CD4-positive, alpha-beta T cell treated with Interleukin-17A for 4 hours (primary cell): ENCODE measurements at regions not wholly inside any gene's neighbourhood (a gene's known extent, or its start where the extent isn't known, plus 50 kb on each side); places are given as distances from the start of the nearest gene placed in this dataset.

Experiments used
- DNase-seq: peaks from one replicate; pipeline ENCODE4 v3.0.0-alpha.2; 2020; ENCODE audit warnings: mixed read lengths

DNA sequence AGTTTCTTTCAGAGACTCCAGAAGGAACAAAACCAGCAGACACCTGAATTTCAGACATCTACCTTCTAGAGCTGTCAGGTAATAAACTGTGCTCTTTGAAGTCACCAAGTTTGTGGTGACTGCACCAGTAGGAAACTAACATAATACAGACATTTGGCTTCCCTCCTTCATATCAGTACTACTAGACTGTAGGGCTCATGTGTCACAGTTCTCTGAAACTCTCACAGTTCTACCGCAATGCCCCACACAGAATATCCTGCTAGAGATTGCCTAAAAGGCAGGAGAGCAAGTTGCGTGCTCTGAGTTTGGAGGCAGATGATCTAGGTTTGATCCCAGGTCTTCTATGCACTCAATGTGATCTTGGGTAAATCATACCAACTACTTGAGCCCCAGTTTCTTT is 205.0 kb upstream of the LRFN2 start:
- DNase-seq = no peak

DNA sequence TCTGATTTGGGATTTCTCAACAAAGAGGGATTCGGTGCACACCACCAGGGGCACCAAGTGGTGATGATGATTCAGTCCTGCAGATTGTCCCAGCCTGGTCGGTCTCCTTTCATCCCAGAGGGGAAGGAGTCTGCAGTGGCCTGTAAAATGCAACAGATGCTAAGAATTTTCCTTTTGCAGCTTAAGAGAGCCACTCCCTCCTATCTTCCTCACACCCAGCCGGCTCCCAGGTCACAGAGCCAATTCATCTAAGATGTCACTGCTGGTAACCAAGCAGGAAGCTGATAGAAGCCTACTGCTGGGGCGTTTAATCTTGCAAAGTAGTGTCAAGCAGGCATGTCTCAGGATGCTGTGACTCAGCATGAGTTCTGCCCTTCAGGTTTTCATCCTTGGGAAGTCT is 203.8 kb upstream of the LRFN2 start:
- DNase-seq = no peak

DNA sequence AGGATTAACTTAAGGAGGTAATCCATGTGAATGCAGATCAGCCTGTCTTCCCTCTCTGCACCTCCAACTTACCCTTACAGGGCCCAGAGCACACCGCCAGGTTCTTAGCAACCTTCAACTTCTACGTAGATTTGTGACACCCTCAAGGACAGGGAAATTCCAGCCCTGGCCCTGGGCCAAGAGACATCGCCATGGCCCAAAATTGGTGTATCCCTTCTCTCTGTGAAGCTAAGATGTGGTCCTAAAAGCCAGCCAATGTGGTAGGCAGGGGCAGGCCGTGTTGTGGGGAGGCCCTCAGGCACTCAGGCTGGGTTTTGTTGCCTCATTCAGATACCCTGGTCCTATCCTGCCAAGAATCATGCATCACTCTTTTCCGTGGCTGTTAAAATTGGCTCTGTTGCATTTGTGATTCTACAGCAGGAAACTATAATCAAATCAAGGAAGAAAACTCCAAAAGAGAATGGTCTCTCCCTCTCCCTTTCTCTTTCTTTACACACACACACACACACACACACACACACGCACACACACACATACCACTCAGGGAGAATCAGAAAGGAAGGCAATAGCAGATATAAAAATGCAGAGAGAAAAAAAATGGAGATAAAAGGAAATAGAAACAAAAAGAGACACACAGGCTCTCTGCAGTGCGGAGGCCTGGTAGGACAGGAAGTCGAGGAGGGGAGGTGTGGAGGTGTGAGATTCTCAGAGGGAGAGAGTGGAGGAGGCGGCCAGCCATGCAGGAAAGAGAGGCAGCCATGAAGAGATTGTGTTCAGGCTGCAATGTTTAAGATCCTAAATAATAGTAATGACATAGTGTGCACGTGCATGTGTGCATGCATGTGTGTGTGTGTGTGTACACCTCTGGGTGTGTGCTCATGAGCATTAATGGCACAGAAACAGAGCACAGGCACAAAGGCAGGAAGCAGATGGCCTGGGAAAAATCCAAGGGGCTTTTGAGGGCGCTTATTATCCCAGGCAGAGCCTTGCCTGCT is 201.8 kb upstream of the LRFN2 start:
- DNase-seq = peak; percentile 35

DNA sequence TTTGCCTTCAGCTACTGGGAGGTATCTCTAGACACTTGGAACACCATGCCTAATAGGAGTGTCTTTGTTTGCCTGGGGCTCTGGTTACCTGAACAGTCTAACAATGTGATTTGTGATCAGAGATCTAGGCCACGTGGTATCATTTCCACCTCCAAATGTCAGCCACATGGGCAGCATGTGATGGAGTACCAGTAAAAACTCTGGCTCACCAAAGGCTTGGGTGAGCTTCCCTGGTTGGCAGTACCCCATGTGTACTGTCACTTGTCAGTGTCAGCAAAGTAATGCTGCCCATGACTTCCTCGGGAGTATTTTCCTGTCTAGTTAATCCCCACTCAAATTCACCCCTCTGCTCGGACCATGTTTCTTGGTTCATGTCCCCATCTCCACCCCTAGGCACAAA is 195.2 kb upstream of the LRFN2 start:
- no peak for DNase-seq

DNA sequence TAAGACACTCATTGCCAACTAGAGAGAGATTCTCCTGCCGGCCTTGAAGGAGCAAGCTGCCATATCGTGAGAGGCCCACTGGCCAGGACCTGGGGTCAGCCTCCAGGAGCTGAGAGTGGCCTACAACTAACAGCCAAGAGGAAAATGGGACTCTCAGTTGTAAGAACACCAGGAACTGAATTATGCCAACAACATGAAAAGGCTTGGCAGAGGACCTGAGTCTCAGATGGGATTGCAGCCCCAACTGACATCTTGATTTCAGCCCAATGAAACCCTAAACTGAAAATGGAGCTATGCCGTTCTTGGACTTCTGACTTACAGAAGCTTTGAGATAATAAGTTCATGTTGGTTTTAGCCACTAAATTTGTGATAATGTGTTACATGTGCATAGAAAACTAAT is 193.5 kb upstream of the LRFN2 start:
- DNase-seq = no peak

DNA sequence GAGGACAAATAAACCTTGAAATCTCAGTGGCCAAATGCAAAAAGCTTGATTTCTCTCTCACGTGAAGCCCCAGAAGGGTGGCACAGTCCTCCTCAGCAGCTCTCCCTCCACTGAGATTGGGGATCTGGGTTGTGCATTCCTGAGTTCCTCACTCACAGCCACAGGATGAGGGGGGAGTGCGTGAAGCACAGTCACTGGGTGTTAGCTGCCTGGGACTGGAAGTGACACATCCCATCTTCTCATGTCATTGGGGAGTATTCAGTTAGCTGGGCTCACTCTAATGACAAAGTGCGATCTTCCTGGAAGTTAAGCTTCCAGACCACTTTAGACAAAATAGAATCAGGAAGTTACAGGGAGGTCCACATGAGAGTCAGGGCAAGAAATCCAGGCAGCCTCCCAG is 192.2 kb upstream of the LRFN2 start:
- no peak for DNase-seq

DNA sequence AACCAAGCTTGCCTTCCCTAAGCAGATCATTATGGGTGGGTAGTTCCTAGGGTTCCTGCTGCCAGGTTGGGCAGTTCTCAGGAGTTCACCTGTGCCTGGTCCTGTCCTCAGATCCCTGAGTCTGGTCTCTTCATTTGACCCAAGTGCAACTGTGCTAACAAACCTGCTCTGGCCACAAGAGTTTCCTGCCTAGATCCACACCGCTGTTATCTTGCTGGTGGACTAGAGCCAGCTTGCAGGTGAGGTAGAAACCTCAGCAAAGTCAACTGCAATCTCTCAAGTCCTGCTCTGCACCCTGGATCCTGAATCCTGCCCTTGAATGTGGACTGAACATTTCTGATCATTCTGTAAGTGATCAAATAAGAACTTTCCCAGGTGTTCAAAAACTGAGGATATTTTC is 191.8 kb upstream of the LRFN2 start:
- DNase-seq = no peak

DNA sequence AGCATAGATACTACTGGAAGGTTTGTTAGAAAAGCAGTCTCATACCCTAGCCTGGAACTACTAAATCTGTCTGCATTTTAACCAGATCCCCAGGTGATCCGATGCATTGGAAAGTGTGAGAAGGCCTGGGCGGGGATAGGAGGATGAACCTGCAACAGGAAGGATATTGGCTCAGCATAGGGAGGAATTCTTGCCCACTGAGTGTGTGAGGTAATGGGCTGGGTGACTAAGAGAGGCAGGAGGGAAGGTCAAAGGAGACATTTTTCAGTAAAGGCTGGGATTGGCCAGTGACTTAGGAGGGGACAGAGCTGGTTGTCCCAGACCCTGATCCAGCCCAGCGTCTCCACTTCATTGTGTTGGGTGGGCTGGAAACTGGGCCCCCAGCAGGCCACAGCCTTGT is 191.0 kb upstream of the LRFN2 start:
- no peak for DNase-seq

DNA sequence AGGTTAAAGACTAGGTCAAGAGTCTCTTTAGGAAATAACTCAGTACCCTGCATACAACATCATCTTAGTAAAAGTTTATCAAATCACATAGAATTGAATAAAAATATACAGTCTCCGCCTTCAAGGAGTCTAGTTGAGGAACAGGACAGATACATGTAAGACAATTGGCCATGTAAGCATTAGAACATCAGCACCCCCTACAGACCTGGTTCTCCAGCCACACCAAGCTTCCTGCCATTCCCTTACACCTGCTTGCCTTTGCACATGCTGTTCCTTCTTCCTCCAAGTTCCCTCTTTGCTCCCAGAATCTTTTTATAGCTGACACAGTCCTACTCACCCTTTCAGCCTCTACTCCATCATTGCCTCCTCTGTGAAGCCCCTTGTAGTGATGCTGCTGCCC is 187.8 kb upstream of the LRFN2 start:
- no peak for DNase-seq

DNA sequence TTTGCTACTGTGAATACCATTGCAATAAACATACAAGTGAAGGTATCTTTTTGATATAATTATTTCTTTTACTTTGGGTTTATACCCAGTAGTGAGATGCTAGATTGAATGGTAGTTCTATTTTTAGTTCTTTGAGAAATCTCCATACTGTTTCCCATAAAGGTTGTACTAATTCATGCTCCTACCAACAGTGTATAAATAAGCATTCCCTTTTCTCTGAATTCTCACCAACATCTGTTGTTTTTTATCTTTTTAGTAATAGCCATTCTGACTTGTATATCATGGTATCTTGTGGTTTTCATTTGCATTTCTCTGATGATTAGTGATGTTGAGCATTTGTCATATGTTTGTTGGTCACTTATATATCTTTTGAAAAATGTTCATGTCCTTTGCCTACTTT is 183.6 kb upstream of the LRFN2 start:
- DNase-seq = no peak

DNA sequence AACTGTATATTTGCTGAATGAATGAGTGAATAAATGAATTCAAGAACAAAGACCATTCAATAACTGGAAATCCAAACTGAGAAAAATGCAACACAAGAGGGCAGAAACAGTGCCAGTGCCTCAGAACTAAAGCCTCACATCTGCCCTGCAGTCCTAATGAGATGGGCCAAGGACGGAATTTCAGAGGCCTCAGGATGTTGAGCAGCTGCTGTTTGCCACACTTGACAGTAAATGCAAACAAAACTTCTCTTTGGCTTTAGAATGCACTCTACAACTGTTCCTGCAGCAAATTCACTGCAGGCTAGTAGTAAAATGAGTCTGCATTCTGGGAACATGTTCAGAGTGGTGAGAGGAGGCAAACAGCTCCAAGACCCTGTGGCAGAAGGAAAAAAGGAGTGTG is 177.6 kb upstream of the LRFN2 start:
- no peak for DNase-seq

DNA sequence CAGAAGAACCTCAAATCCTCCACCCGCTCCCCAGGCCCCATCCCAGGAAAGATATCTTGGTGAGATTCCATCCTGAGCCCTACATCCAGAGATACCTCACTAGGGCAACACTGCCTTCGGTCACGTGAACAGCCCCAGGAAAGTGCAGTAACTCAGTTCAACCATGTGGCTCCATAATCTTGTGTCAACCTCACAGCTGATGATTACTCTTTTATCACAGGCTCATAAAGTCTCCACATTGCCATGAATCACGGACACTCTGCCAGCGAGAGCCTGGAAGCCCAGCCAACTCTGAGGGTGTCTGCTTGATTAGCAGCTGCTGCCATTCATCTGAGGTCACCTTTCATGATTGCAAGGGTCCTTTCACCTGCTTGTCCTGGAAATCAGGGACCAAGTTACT is 175.8 kb upstream of the LRFN2 start:
- no peak for DNase-seq

DNA sequence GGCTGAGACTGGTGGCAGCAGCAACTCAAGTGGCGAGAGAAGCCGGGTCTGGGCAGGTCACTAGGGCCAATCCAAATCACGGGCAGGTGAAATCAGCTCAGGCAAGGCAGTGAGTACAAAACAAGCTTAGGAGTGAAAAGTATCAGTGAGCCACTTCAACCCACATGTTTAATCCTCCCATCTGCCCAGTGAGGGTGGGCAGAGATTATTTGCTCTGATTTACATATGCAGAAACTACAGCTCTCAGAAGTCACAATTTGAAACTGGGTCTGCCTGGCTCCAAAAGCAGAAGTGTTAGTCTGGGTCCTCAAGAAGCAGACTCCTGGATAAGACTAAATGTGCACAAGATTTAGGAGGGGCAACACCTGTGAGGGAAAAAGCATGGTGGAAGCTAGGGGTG is 173.7 kb upstream of the LRFN2 start:
- DNase-seq = no peak

DNA sequence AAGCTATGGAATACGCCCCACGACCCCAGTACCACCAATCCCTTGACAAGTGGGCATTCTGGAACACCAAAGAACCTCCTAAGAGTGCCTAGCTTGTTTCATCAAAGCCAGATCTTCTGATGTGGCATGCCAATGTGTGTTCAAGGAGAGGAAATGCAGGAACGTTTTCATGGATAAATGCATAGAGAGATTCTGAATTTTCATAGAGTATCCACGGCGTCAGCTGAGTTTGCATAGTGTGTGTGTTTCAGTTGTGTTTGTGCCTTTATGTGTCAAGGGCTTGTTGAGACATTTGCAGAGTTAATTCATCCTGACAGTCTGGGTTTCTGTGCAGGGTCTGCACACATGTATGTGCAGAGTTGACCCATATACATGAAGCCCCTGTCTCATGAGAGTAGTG is 172.7 kb upstream of the LRFN2 start:
- no peak for DNase-seq

DNA sequence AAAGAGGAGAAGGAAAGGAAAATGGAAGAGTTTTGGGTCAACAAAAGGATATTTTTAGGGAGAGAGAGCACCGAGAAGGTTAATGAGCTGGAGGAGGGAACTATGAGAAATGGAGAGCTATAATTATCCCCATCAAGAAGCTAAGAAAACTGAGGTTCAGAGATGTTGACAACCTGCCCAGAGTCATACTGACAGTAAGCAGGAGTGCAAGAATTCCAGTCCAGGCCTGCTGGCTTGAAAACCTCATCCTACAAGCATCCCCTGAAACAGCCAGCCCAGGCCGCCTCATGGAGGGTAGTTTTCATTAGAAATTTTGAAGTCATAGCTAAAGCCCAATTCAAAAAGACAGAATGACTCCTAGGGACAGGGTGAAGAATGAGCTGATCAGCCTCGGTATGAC is 172.1 kb upstream of the LRFN2 start:
- no peak for DNase-seq

DNA sequence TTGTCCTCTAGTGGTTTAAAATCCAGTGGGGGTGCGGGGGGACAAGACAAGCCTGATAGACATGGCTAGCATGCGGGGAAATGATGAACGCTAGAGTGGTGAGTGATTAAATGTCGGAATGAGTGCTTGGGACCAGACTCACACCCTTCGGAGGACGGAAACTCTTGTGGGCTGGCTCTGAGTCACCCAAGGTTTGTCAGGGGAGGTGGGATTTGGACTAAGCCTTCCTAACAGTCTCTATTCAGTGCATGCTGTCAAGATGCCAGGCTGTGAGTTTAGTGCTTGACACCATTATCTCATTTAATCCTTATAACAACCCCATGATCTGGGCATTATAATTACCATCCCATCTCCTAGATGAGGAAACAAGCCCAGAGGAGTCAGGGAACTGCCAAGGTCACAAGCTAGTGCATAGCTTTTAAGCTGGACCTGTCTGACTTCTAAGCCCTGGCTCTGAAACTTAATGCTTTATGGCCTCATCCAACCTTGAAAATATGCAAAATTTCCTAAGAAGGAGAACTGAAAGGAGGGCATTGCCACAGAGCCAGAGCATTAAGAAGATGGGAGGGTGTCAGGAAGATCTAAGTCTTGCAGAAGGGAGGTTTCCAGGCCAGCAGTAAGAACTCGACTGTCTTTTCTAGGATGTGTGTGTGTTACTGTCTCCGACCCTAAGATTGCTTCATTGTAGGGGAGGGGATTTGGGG is 168.7 kb upstream of the LRFN2 start:
- DNase-seq = no peak

DNA sequence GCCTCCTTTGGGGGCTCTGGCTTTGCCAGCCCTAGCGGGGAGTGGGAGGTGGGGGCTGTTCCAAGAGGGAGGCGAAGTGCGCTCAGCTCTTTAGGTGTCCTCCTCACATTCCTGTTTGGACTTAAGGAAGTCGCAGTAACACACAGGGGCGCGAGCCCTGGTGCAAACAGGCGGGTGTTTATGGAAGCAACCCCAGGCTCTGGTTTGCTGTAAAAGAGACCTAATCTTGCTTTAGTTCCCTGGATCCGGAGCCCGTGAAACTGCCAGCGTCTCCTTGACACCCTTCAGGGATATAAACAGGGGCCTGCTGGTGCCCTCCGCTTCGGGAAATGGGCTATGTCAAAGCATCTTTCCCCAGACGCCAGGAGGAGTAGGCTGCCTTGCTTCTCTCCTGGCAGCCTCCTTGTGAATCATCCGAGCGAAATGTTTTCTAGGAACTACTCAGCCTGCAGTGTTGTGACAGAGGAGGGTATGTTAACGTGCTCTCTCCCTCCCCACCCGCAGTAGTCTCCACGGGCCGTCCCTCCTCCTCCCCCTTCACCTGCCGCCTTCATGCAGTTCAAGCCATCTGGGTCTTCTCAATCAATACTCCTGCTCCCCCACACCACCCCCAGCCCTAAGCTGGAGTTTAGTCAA is 168.0 kb upstream of the LRFN2 start:
- no peak for DNase-seq

DNA sequence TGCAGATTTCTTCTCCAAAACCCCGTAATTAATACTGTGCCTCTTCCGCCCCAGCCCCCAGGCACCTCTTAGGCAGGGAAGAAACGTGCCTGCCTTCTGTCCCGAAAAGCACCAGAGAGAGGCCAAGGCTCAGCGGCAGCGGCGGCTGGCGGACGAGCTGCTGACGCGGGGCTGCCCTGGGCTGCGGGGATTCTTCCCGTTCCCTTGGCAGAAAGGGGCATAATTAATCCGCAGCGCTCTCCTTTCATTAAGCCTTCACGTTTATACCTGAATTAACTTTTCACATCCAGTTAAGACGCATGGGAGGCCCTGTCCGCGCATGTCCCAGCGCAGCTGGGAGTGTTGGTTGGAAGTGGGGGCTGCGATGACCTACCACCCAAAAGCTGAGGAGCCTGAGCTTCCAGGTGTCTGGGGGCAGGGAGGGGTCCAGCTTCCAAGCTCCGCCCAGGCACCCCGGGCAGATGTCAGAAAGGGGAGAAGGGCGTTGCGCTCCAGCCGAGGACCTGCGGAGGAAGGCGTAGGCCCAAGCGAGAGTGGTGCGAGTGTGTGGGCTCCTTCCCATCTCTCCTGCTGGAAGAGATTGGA is 167.4 kb upstream of the LRFN2 start:
- DNase-seq = no peak

DNA sequence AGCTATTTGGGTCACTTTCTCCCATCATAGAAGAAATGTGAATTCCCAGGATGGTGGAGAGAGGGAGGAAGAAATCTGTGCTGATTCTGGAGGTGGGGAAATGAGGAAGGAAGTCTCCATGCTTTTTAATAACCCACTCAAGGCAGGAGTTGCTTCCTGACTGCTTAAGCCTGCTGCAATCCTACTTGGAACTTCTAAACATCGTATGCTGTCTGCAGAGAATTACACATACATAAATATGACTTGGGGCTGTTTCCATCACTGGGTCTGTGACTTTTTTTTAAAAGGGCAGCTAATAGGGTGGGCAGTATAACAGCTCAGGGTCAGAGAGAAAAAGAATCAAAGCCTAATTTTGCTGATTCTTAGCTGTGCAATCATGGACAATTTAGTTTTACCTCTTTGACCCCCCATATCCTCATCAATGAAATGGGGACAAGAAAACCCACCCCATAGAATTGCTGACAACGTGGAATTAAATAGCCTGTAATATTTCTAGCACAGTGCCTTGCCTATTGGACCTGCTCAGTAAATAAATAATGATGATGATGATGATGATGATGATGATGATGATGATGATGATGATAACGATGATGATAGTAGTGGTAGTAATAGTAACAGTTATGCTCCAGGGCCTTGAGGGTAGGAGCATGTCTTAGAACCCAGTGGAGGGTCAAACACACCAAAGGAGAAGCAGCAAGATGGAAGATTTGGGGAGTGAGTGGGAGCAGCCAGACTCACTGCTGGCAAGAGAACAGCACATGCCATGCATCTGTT is 166.7 kb upstream of the LRFN2 start:
- no peak for DNase-seq

DNA sequence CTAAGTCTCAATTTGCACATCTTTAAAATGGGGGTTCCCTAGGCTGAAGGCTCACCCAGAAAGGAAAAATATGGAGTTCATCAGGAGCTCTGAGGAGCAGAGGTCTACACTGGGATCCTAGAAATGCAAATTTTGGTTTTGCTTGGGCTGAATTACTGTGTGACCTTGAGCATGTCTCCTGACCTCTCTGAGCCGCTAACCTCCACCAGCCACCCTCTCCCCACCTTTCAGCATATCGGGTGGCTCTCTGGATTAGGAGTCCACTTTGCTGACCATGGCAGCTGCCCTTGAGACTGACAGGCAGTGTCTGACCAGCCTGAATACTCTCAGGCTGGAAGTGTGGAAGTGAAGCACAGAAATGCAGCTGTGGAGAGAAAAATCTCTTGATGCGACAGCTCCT is 165.9 kb upstream of the LRFN2 start:
- no peak for DNase-seq

DNA sequence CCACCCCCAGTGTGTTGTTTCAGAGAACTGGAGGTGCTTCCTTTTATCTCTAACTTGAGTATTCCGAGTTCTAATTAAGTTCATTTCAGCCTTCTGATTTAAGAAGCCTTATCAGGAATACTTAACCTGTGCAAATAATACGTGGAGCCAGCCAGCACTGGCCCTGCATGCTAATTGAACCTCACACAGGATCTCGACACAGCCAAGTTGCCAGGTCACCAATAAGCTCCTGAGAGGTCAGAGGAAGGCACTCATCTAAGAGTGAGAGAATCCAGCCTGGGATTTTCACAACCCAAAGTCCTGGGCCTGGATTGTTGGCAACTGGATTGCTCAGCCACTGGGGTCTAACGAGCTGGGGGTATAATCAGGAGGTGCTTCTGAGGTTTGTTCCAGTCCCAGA is 157.7 kb upstream of the LRFN2 start:
- DNase-seq = no peak

DNA sequence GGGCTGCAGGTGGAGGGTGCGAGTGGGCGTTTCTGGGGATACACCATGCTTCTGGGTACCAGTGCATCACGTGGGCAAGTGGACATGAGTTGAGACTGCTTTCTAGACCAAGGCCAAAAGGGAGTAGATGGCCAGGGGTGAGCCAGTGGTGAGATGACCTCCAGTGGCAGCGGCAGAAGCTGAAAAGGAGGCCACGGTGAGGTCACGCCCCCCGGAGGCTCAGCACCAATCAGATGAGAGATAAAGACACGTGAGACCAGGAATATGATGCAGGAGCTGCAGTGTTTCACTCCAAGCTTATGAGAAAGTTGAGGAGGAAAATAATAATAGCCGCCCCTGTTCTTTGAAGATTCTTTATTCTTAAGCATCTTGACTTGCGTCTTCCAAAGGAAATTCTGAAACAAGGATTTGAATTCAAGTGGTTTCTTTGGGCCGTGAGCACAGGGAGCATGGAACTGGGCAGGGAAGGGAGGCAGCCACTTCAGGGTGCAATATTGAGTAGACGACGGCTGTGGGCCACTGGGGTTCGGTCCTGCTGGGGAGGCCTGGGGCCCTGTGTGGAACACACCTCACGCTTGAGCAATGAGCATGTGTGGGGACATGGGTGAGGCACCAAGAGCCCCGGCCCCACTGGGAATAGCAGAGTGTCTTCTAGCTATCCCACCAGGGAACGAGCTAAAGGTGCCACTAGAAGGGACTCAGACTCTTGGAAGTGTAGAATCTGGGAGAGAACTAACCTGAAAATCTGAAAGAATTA is 156.7 kb upstream of the LRFN2 start:
- no peak for DNase-seq
